ENCODE measurements at regions not wholly inside any gene's neighbourhood (a gene's known extent, or its start where the extent isn't known, plus 50 kb on each side); places are given as distances from the start of the nearest gene placed in this dataset.

- TF ChIP-seq, protein P1, sequence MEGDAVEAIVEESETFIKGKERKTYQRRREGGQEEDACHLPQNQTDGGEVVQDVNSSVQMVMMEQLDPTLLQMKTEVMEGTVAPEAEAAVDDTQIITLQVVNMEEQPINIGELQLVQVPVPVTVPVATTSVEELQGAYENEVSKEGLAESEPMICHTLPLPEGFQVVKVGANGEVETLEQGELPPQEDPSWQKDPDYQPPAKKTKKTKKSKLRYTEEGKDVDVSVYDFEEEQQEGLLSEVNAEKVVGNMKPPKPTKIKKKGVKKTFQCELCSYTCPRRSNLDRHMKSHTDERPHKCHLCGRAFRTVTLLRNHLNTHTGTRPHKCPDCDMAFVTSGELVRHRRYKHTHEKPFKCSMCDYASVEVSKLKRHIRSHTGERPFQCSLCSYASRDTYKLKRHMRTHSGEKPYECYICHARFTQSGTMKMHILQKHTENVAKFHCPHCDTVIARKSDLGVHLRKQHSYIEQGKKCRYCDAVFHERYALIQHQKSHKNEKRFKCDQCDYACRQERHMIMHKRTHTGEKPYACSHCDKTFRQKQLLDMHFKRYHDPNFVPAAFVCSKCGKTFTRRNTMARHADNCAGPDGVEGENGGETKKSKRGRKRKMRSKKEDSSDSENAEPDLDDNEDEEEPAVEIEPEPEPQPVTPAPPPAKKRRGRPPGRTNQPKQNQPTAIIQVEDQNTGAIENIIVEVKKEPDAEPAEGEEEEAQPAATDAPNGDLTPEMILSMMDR (conservative IDR thresholded peaks at IDR 0.05; ENCODE audit: low read depth in 2 of 2) = no peak
These were observed 139.8 kb downstream of the ATL2 start (continued) for GRCh38 chr2:38237311-38237710.

- Histone ChIP-seq H3K4me3 (no peak overlapping the region), H3K4me1 (ENCODE audit: insufficient read depth) (no peaks in the 10 kb centered on the region), H3K27ac (ENCODE audit: low read depth) (no peak overlapping the region), H3K9me2 (ENCODE audit: insufficient read depth) (no peaks in the 10 kb centered on the region; the same call in none of the 2 replicates), H3K4me2 (no peak overlapping the region), H4K20me1 (replicated peaks; ENCODE audit: insufficient read depth) (no peaks in the 10 kb centered on the region), H2AFZ (no peak overlapping the region), H3K27me3 (ENCODE audit: insufficient read depth) (no peaks in the 10 kb centered on the region), H3K36me3 (ENCODE audit: insufficient read depth) (no peaks in the 10 kb centered on the region), H3F3A (replicated peaks; ENCODE audit: low read depth) (no peaks in the 10 kb centered on the region), H3K79me2 (replicated peaks; ENCODE audit: insufficient read depth) (no peaks in the 10 kb centered on the region)
- Mint-ChIP-seq H3K36me3 (ENCODE audit: low read depth) (no peaks in the 10 kb centered on the region), H3K9me3 (no peaks in the 10 kb centered on the region; the same call in 2 of the 3 replicates), H3K27ac (no peak overlapping the region), H3K4me1 (no peaks in the 10 kb centered on the region), H3K4me3 (no peak overlapping the region), H3K27me3 (ENCODE audit: insufficient read depth, low read depth, poor library complexity) (no peaks in the 10 kb centered on the region)
- no peak; the same call in 2 of the 3 replicates for ATAC-seq
- TF ChIP-seq, protein P1 (conservative IDR thresholded peaks at IDR 0.05; ENCODE audit: low read depth in 2 of 2) = peak; percentile 29 to 52
- TF ChIP-seq EZH2phosphoT487 (IDR thresholded peaks at IDR 0.05; ENCODE audit: unreplicated experiment) (no peak), NANOG (IDR thresholded peaks at IDR 0.05; ENCODE audit: borderline replicate concordance) (no peak), ETS1 (IDR thresholded peaks at IDR 0.05) (no peak), EZH2 (IDR thresholded peaks at IDR 0.05; ENCODE audit: low read depth, unreplicated experiment) (no peak), STAT1 (IDR thresholded peaks at IDR 0.05; ENCODE audit: unreplicated experiment) (no peak)
- DNase-seq (ENCODE audit: low spot score) = peak; percentile 25
These were observed 143.7 kb downstream of the ATL2 start for GRCh38 chr2:38233231-38233983.

- Mint-ChIP-seq H3K4me1 (no peaks in the 10 kb centered on the region), H3K27ac (no peak overlapping the region), H3K27me3 (ENCODE audit: insufficient read depth, low read depth, poor library complexity) (no peaks in the 10 kb centered on the region), H3K4me3 (no peak overlapping the region), H3K9me3 (no peaks in the 10 kb centered on the region; the same call in 2 of the 3 replicates), H3K36me3 (ENCODE audit: low read depth) (no peaks in the 10 kb centered on the region)
- Histone ChIP-seq H3K36me3 (ENCODE audit: insufficient read depth) (no peaks in the 10 kb centered on the region), H3K27me3 (ENCODE audit: insufficient read depth) (no peaks in the 10 kb centered on the region), H3K27ac (ENCODE audit: low read depth) (no peak overlapping the region), H3K4me1 (ENCODE audit: insufficient read depth) (no peaks in the 10 kb centered on the region), H3K4me3 (no peak overlapping the region), H4K20me1 (replicated peaks; ENCODE audit: insufficient read depth) (no peaks in the 10 kb centered on the region), H2AFZ (no peak overlapping the region), H3K9me2 (ENCODE audit: insufficient read depth) (no peaks in the 10 kb centered on the region; the same call in none of the 2 replicates), H3K79me2 (replicated peaks; ENCODE audit: insufficient read depth) (no peaks in the 10 kb centered on the region), H3F3A (replicated peaks; ENCODE audit: low read depth) (no peaks in the 10 kb centered on the region), H3K4me2 (no peak overlapping the region)
- no peak for DNase-seq (ENCODE audit: low spot score)
- ATAC-seq = no peak
- no peak for TF ChIP-seq NANOG (IDR thresholded peaks at IDR 0.05; ENCODE audit: borderline replicate concordance)
- no peak for TF ChIP-seq JUNB (IDR thresholded peaks at IDR 0.05; ENCODE audit: unreplicated experiment)
- no peak for TF ChIP-seq EZH2 (IDR thresholded peaks at IDR 0.05; ENCODE audit: low read depth, unreplicated experiment)
- no peak for TF ChIP-seq STAT1 (IDR thresholded peaks at IDR 0.05; ENCODE audit: unreplicated experiment)
- TF ChIP-seq, protein P1 (conservative IDR thresholded peaks at IDR 0.05; ENCODE audit: low read depth in 2 of 2) = no peak
- no peak for TF ChIP-seq REST (IDR thresholded peaks at IDR 0.05; ENCODE audit: unreplicated experiment)
- no peak for TF ChIP-seq EZH2phosphoT487 (IDR thresholded peaks at IDR 0.05; ENCODE audit: unreplicated experiment)
- TF ChIP-seq ZNF331 (CRISPR knock-in tag; IDR thresholded peaks at IDR 0.05; ENCODE audit: low read depth) = no peak
These were observed 144.6 kb downstream of the ATL2 start for GRCh38 chr2:38232454-38232853.

Data from GM23338 (cell line).